ENCODE measurements at regions not wholly inside any gene's neighbourhood (a gene's known extent, or its start where the extent isn't known, plus 50 kb on each side); places are given as distances from the start of the nearest gene placed in this dataset.

DNA sequence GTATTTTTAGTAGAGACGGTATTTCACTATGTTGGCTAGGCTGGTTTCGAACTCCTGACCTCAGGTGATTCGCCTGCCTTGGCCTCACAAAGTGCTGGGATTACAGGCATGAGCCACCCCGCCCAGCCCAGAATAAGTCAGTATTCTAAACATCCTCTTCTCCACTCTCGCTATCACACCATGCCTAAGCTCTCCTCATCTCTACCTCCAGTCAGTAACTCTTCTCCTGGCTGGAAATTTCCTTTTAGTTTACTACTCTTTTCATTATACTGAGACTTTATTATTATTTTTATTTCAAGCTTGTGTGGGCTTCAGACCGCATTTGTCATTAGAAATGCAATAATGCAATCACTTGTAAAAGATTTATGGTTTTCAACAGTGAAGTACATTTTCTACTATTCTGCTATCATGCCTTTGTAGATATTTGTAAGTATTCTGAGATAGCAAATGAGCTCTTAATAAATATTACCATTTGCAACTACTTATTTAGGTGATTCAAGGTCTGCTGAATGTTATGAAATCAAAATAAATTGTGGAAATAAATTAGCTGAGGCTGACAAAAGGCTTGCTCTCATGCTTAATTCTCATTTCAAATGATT lies 617.3 kb upstream of the GOT2 start:
- TF ChIP-seq, protein P1, sequence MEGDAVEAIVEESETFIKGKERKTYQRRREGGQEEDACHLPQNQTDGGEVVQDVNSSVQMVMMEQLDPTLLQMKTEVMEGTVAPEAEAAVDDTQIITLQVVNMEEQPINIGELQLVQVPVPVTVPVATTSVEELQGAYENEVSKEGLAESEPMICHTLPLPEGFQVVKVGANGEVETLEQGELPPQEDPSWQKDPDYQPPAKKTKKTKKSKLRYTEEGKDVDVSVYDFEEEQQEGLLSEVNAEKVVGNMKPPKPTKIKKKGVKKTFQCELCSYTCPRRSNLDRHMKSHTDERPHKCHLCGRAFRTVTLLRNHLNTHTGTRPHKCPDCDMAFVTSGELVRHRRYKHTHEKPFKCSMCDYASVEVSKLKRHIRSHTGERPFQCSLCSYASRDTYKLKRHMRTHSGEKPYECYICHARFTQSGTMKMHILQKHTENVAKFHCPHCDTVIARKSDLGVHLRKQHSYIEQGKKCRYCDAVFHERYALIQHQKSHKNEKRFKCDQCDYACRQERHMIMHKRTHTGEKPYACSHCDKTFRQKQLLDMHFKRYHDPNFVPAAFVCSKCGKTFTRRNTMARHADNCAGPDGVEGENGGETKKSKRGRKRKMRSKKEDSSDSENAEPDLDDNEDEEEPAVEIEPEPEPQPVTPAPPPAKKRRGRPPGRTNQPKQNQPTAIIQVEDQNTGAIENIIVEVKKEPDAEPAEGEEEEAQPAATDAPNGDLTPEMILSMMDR (IDR thresholded peaks at IDR 0.05): no peak
- TF ChIP-seq EP300 (IDR thresholded peaks at IDR 0.05) (no peak), POLR2A (IDR thresholded peaks at IDR 0.05) (no peak)

Measured in ovary (tissue), 3 donors.